OCI-LY3 (cell line): ENCODE measurements at regions not wholly inside any gene's neighbourhood (a gene's known extent, or its start where the extent isn't known, plus 50 kb on each side); places are given as distances from the start of the nearest gene placed in this dataset.

Source experiments
- H2AFZ ChIP-seq: fragments of 200-600, 300-600 bp; shearing (Covaris generic); 2 replicates; pipeline ENCODE4 v1.6.0; 2014; ENCODE audit warnings: antibody characterized with exemption, low read depth, low read length
- H3K27ac ChIP-seq: fragments of 200-600, 300-600 bp; sonication (generic); 2 replicates; pipeline ENCODE4 v1.5.1; 2014; ENCODE audit warnings: mild to moderate bottlenecking, low read length, moderate library complexity, mixed read lengths
- H3K27me3 ChIP-seq: fragments of 200-600, 300-600 bp; sonication (generic); 2 replicates; pipeline ENCODE4 v1.6.1; 2014; ENCODE audit warnings: low read depth, low read length, mixed read lengths
- H3K36me3 ChIP-seq: fragments of 200-600, 300-600 bp; sonication (generic); replicated peaks from 2 replicates; pipeline ENCODE3; 2014; ENCODE audit warnings: low read depth, low read length, mixed read lengths
- H3K4me1 ChIP-seq: fragments of 300-600, 200-600 bp; sonication (generic); 2 replicates; pipeline ENCODE4 v1.6.1; 2014; ENCODE audit warnings: low read length, mixed read lengths
- H3K4me2 ChIP-seq: fragments of 200-600, 300-600 bp; sonication (generic); 2 replicates; pipeline ENCODE4 v1.6.1; 2014; ENCODE audit warnings: low read length, mixed read lengths
- H3K4me3 ChIP-seq: fragments of 300-600, 200-600 bp; sonication (generic); 2 replicates; pipeline ENCODE4 v1.5.1; 2014; ENCODE audit warnings: antibody characterized with exemption, mild to moderate bottlenecking, low read length, moderate library complexity
- H3K79me2 ChIP-seq: fragments of 300-600, 200-600 bp; shearing (Covaris generic); 2 replicates; pipeline ENCODE4 v1.6.1; 2014; ENCODE audit warnings: mild to moderate bottlenecking, low read length, mixed read lengths
- H3K9ac ChIP-seq: fragments of 300-600, 200-600 bp; shearing (Covaris generic); 2 replicates; pipeline ENCODE4 v1.6.0; 2014; ENCODE audit warnings: mild to moderate bottlenecking, low read length, moderate library complexity
- H3K9me3 ChIP-seq: fragments of 200-600, 300-600 bp; shearing (Covaris generic); 2 replicates; pipeline ENCODE4 v1.6.1; 2014; ENCODE audit warnings: low read length, mixed read lengths; ENCODE audit not compliant: insufficient read depth
- H4K20me1 ChIP-seq: fragments of 200-600, 300-600 bp; sonication (generic); 2 replicates; pipeline ENCODE4 v1.6.1; 2016; ENCODE audit warnings: low read length, mixed read lengths; ENCODE audit not compliant: insufficient read depth
- CTCF ChIP-seq: fragments of 200-600, 300-600 bp; sonication (generic); IDR thresholded peaks from 2 replicates; pipeline ENCODE4 v1.5.1; 2014; ENCODE audit warnings: antibody characterized with exemption, low read length, low read depth
- EZH2phosphoT487 ChIP-seq: fragments of 200-600 bp; shearing (Covaris generic); IDR thresholded peaks from 2 replicates; pipeline ENCODE4 v1.6.1; 2018; ENCODE audit warnings: antibody characterized with exemption, mixed run types, low read depth

- Histone ChIP-seq H2AFZ (no peak overlapping the region), H3K79me2 (no peaks in the 10 kb centered on the region), H3K27ac (no peak overlapping the region), H3K27me3 (no peaks in the 10 kb centered on the region), H3K9me3 (no peaks in the 10 kb centered on the region), H3K9ac (no peak overlapping the region), H3K4me1 (peaks cover 47% of the 10 kb centered on the region), H4K20me1 (no peaks in the 10 kb centered on the region), H3K4me3 (no peak overlapping the region), H3K4me2 (no peak overlapping the region), H3K36me3 (no peaks in the 10 kb centered on the region)
- TF ChIP-seq CTCF = no peak
- no peak for TF ChIP-seq EZH2phosphoT487
Measured at GRCh38 chr11:8333376-8333775, 69.7 kb upstream of the LMO1 start.

- Histone ChIP-seq H3K79me2 (no peaks in the 10 kb centered on the region), H3K36me3 (no peaks in the 10 kb centered on the region), H3K27ac (no peak overlapping the region), H4K20me1 (no peaks in the 10 kb centered on the region), H3K4me3 (no peak overlapping the region), H3K4me2 (no peak overlapping the region), H3K9ac (no peak overlapping the region), H2AFZ (no peak overlapping the region), H3K27me3 (no peaks in the 10 kb centered on the region), H3K4me1 (peaks cover 47% of the 10 kb centered on the region), H3K9me3 (no peaks in the 10 kb centered on the region)
- TF ChIP-seq CTCF (no peak), EZH2phosphoT487 (no peak)
Measured at GRCh38 chr11:8332891-8333290, 69.2 kb upstream of the LMO1 start.

GRCh38 chr11:8332196-8332595 lies 68.5 kb upstream of the LMO1 start:
- Histone ChIP-seq H4K20me1 (no peaks in the 10 kb centered on the region), H3K79me2 (no peaks in the 10 kb centered on the region), H3K36me3 (no peaks in the 10 kb centered on the region), H2AFZ (no peak overlapping the region), H3K4me1 (peaks cover 47% of the 10 kb centered on the region), H3K27ac (no peak overlapping the region), H3K4me3 (0 out of 2 replicates have a peak overlapping the region, but pooled peaks have one; percentile 17), H3K4me2 (peak overlapping the region; percentile 50), H3K9ac (peak overlapping the region; percentile 34; the same call in 1 of the 2 replicates), H3K9me3 (no peaks in the 10 kb centered on the region), H3K27me3 (no peaks in the 10 kb centered on the region)
- TF ChIP-seq EZH2phosphoT487 (no peak), CTCF (no peak)

GRCh38 chr11:8331767-8332166 lies 68.1 kb upstream of the LMO1 start:
- no peaks in the 10 kb centered on the region for H3K36me3 ChIP-seq

More at GRCh38 chr11:8331767-8332166, 68.1 kb upstream of the LMO1 start:
- no peak for TF ChIP-seq CTCF
- Histone ChIP-seq H3K9me3 (no peaks in the 10 kb centered on the region), H4K20me1 (no peaks in the 10 kb centered on the region), H3K9ac (peak overlapping the region; percentile 34; the same call in 1 of the 2 replicates), H3K27ac (no peak overlapping the region), H3K79me2 (no peaks in the 10 kb centered on the region), H3K4me2 (peak overlapping the region; percentile 50), H3K4me3 (0 out of 2 replicates have a peak overlapping the region, but pooled peaks have one; percentile 17), H3K27me3 (no peaks in the 10 kb centered on the region), H3K4me1 (peaks cover 49% of the 10 kb centered on the region), H2AFZ (no peak overlapping the region)
